ENCODE measurements at regions not wholly inside any gene's neighbourhood (a gene's known extent, or its start where the extent isn't known, plus 50 kb on each side); places are given as distances from the start of the nearest gene placed in this dataset.
A peak's percentile ranks its signal among the peaks of the same experiment; 100 is the strongest.

DNA sequence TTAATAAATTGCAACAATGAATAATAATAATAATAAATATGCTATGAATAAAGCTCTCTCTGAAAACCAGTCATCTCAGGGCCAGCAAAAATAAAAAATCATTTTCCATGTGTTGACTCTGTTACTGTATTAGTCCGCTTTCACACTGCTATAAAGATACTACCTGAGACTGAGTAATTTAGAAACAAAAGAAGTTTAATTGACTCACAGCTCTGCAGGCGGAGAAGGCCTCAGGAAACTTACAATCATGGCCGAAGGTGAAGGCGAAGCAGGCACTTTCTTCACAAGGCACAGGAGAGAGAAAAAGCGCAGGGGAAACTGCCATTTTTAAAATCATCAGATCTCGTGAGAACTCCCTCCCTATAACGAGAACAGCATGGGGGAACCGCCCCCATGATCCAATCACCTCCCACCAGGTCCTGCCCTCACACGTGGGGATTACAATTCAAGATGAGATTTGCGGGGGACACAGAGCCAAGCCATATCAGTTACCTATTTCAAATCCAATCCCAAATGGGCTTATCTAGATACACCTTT lies 224.1 kb downstream of the IGSF11 start:
- ChIA-PET POLR2A (interaction anchor here (0.7 kb wide), 1 partner anchor 69 kb away, joined by 3 read pairs; no protein-coding TSS in a partner anchor), CTCF (no interaction called here)
- Mint-ChIP-seq H3K27ac (no peak overlapping the region), H3K4me1 (ENCODE audit: low read depth) (no peaks in the 10 kb centered on the region), H3K36me3 (ENCODE audit: low read depth) (no peaks in the 10 kb centered on the region), H3K4me3 (no peak overlapping the region), H3K27me3 (ENCODE audit: low read depth) (no peaks in the 10 kb centered on the region), H3K9me3 (ENCODE audit: insufficient read depth) (no peaks in the 10 kb centered on the region)
- ATAC-seq (no peak), DNase-seq (no peak)

GRCh38 chr3:118811236-118811732 lies 223.4 kb downstream of the IGSF11 start:
- H3K36me3 Mint-ChIP-seq (ENCODE audit: low read depth) = no peaks in the 10 kb centered on the region
- POLR2A ChIA-PET = no interaction called here
- H3K4me1 Mint-ChIP-seq (ENCODE audit: low read depth) = no peaks in the 10 kb centered on the region
- no peak for DNase-seq
- peaks cover 2% of the 10 kb centered on the region for H3K27me3 Mint-ChIP-seq (ENCODE audit: low read depth)
- H3K4me3 Mint-ChIP-seq = no peak overlapping the region
- H3K9me3 Mint-ChIP-seq (ENCODE audit: insufficient read depth) = no peaks in the 10 kb centered on the region
- ATAC-seq = no peak
- CTCF ChIA-PET = no interaction called here
- H3K27ac Mint-ChIP-seq = no peak overlapping the region

DNA sequence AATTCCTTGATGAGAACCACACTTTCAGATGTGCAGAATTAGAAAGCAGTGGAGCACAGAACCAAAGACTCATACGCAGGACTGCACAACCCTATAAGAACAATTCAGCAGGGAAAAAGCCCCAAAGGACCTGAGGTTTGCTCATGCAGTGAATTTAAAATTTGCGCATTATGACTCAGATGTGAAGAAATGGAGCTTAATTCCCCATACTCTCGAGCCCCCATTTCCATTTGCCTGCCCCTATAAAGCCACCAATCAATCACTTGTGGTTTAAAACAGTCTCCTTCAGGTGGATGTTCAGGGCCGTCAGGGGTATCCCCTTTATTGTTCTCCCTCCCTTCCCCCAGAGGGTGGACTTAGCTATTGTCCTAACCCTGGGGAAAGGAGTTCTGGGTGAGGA lies 221.2 kb downstream of the IGSF11 start:
- H3K4me3 Mint-ChIP-seq = no peak overlapping the region
- POLR2A ChIA-PET = no interaction called here
- no peak for DNase-seq
- no peak for ATAC-seq
- CTCF ChIA-PET = no interaction called here
- H3K27me3 Mint-ChIP-seq (ENCODE audit: low read depth) = peaks cover 8% of the 10 kb centered on the region
- H3K36me3 Mint-ChIP-seq (ENCODE audit: low read depth) = no peaks in the 10 kb centered on the region
- H3K4me1 Mint-ChIP-seq (ENCODE audit: low read depth) = no peaks in the 10 kb centered on the region
- H3K27ac Mint-ChIP-seq = no peak overlapping the region
- H3K9me3 Mint-ChIP-seq (ENCODE audit: insufficient read depth) = no peaks in the 10 kb centered on the region

DNA sequence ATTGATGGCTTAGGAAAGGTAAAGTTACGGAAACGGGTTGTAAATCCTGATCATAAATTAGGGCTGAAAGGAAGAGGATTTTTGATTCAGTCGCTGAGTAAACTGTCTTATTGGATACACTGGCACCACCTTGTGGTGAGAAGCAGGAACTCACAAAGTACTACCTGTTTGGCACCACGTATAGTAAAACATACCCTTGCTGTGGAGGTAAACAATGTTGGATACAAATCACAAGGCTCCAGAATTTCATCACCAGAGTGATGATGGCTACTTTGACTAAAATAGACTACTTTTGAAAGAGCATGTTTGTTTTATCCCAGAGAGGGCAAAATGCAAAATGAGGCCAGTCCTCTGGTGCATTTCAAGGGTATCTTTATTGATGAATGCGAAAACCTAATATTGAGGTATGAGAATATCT lies 216.9 kb downstream of the IGSF11 start:
- Mint-ChIP-seq H3K27ac (no peak overlapping the region), H3K27me3 (ENCODE audit: low read depth) (peaks cover 8% of the 10 kb centered on the region), H3K36me3 (ENCODE audit: low read depth) (no peaks in the 10 kb centered on the region), H3K9me3 (ENCODE audit: insufficient read depth) (no peaks in the 10 kb centered on the region), H3K4me3 (no peak overlapping the region), H3K4me1 (ENCODE audit: low read depth) (no peaks in the 10 kb centered on the region)
- ChIA-PET POLR2A (no interaction called here), CTCF (interaction anchor here (1.4 kb wide), 1 partner anchor 9 kb away, joined by 4 read pairs; no protein-coding TSS in a partner anchor)
- peak; percentile 59 for DNase-seq
- ATAC-seq = peak; percentile 65

DNA sequence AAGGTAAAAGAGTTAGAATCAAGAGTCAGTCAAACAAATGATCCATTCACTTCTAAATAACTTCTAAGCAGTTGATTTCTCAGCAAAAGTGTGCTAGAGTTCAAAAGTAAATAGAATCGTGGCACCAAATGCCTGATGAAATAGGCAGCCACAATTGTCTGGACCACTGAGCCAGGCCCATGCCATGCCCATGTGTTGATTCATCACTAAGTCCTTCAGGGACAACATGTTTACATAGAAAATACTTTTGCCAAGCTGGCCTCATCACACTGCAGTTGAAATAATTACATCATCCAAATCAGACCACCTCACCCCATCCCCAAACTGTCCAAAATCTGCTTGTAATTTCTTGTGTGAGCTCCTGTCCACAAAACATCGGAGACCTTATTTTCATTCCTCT lies 216.3 kb downstream of the IGSF11 start:
- ChIA-PET POLR2A (no interaction called here), CTCF (interaction anchor here (1.4 kb wide), 1 partner anchor 9 kb away, joined by 4 read pairs; no protein-coding TSS in a partner anchor)
- H3K4me3 Mint-ChIP-seq = no peak overlapping the region

GRCh38 chr3:118823626-118824025 lies 211.0 kb downstream of the IGSF11 start:
- H3K27ac Mint-ChIP-seq = no peak overlapping the region
- H3K9me3 Mint-ChIP-seq (ENCODE audit: insufficient read depth) = no peaks in the 10 kb centered on the region
- ATAC-seq = no peak
- no peaks in the 10 kb centered on the region for H3K36me3 Mint-ChIP-seq (ENCODE audit: low read depth)
- DNase-seq = no peak
- no peaks in the 10 kb centered on the region for H3K27me3 Mint-ChIP-seq (ENCODE audit: low read depth)
- ChIA-PET POLR2A (no interaction called here), CTCF (no interaction called here)
- no peak overlapping the region for H3K4me3 Mint-ChIP-seq
- no peaks in the 10 kb centered on the region for H3K4me1 Mint-ChIP-seq (ENCODE audit: low read depth)

More for the DNA sequence above, 216.3 kb downstream of the IGSF11 start:
- H3K27ac Mint-ChIP-seq = no peak overlapping the region
- H3K27me3 Mint-ChIP-seq (ENCODE audit: low read depth) = peaks cover 8% of the 10 kb centered on the region
- H3K9me3 Mint-ChIP-seq (ENCODE audit: insufficient read depth) = no peaks in the 10 kb centered on the region
- H3K36me3 Mint-ChIP-seq (ENCODE audit: low read depth) = no peaks in the 10 kb centered on the region
- ATAC-seq = no peak
- no peaks in the 10 kb centered on the region for H3K4me1 Mint-ChIP-seq (ENCODE audit: low read depth)
- no peak for DNase-seq

DNA sequence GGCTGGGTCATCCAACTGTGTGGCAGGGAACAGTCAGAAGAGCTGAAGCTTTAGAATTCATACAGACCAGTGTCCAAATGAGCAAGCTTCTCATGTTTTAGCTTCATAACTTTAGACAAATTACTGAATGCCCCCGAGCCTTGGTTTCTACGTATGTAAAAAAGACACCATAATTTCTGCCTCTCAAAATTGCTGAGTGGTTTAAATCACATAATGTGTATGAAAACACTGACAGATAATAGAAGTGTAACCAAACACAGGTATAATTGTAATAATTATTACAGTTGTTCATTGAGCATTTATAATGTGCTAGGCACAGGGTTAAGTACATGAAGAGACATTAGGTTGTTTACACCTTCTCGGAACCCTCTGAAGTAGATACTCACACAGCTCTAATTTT lies 207.2 kb downstream of the IGSF11 start:
- Mint-ChIP-seq H3K4me1 (ENCODE audit: low read depth) (no peaks in the 10 kb centered on the region), H3K36me3 (ENCODE audit: low read depth) (no peaks in the 10 kb centered on the region), H3K27ac (no peak overlapping the region), H3K9me3 (ENCODE audit: insufficient read depth) (no peaks in the 10 kb centered on the region), H3K4me3 (no peak overlapping the region), H3K27me3 (ENCODE audit: low read depth) (peaks cover 2% of the 10 kb centered on the region)
- no peak for DNase-seq
- POLR2A ChIA-PET = no interaction called here
- ATAC-seq = no peak
- CTCF ChIA-PET = interaction anchor here (1.7 kb wide), 1 partner anchor 9 kb away, joined by 4 read pairs; no protein-coding TSS in a partner anchor

DNA sequence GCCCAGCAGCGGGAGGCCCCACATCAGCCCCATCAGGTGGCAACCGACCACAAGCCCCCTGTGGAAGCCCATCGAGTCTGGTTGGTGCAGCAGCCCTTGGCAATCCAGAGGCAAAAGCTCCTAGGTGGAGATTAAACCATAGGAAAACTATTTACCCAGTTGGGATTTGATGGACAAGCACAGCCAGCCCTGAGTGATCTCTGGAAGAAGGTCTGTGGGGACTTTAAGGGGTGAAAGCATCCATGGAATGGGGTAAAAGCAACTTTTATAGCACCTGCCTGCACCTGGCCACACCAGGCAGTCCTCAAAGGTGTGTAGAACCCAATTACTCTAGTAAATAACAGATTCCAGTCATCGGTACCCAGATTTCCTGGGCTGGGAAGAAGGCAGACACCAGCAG lies 206.3 kb downstream of the IGSF11 start:
- ATAC-seq (no peak), DNase-seq (no peak)
- Mint-ChIP-seq H3K9me3 (ENCODE audit: insufficient read depth) (no peaks in the 10 kb centered on the region), H3K36me3 (ENCODE audit: low read depth) (no peaks in the 10 kb centered on the region), H3K4me3 (no peak overlapping the region), H3K27ac (no peak overlapping the region), H3K4me1 (ENCODE audit: low read depth) (no peaks in the 10 kb centered on the region), H3K27me3 (ENCODE audit: low read depth) (peaks cover 2% of the 10 kb centered on the region)
- POLR2A ChIA-PET = no interaction called here
- CTCF ChIA-PET = no interaction called here

GRCh38 chr3:118833075-118833474 lies 201.6 kb downstream of the IGSF11 start:
- ChIA-PET CTCF (no interaction called here), POLR2A (interaction anchor here (0.7 kb wide), 1 partner anchor 10 kb away, joined by 3 read pairs; no protein-coding TSS in a partner anchor)
- Mint-ChIP-seq H3K27ac (no peak overlapping the region), H3K4me3 (no peak overlapping the region), H3K27me3 (ENCODE audit: low read depth) (peaks cover 9% of the 10 kb centered on the region), H3K4me1 (ENCODE audit: low read depth) (no peaks in the 10 kb centered on the region), H3K36me3 (ENCODE audit: low read depth) (no peaks in the 10 kb centered on the region), H3K9me3 (ENCODE audit: insufficient read depth) (no peaks in the 10 kb centered on the region)
- DNase-seq = no peak
- ATAC-seq = no peak

DNA sequence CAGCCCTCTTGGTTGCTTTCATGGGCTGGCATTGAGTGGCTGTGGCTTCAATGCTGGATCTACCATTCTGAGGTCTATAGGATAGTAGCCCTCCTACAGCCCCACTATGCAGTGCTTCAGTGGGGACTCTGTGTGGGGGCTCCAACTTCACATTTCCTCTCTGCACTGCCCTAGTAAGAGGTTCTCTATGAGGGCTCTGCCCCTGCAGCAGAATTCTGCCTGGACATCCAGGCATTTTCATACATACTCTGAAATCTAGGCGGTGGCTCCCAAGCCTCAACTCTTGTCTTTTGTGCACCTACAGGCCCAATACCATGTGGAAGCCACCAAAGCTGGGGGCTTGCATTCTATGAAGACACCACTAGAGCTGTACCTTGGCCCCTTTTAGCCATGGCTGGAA lies 195.8 kb downstream of the IGSF11 start:
- ATAC-seq (no peak), DNase-seq (no peak)
- CTCF ChIA-PET = no interaction called here
- Mint-ChIP-seq H3K27me3 (ENCODE audit: low read depth) (peaks cover 7% of the 10 kb centered on the region), H3K9me3 (ENCODE audit: insufficient read depth) (peaks cover 25% of the 10 kb centered on the region), H3K27ac (no peak overlapping the region), H3K36me3 (ENCODE audit: low read depth) (peaks cover 2% of the 10 kb centered on the region), H3K4me1 (ENCODE audit: low read depth) (no peaks in the 10 kb centered on the region), H3K4me3 (no peak overlapping the region)
- POLR2A ChIA-PET = no interaction called here

GRCh38 chr3:118842147-118842863 lies 192.3 kb downstream of the IGSF11 start:
- H3K4me1 Mint-ChIP-seq (ENCODE audit: low read depth) = no peaks in the 10 kb centered on the region
- no peak overlapping the region for H3K4me3 Mint-ChIP-seq
- ChIA-PET POLR2A (no interaction called here), CTCF (no interaction called here)
- H3K27ac Mint-ChIP-seq = no peak overlapping the region
- H3K27me3 Mint-ChIP-seq (ENCODE audit: low read depth) = no peaks in the 10 kb centered on the region
- DNase-seq = no peak
- H3K36me3 Mint-ChIP-seq (ENCODE audit: low read depth) = peaks cover 2% of the 10 kb centered on the region
- peaks cover 33% of the 10 kb centered on the region for H3K9me3 Mint-ChIP-seq (ENCODE audit: insufficient read depth)
- no peak for ATAC-seq

DNA sequence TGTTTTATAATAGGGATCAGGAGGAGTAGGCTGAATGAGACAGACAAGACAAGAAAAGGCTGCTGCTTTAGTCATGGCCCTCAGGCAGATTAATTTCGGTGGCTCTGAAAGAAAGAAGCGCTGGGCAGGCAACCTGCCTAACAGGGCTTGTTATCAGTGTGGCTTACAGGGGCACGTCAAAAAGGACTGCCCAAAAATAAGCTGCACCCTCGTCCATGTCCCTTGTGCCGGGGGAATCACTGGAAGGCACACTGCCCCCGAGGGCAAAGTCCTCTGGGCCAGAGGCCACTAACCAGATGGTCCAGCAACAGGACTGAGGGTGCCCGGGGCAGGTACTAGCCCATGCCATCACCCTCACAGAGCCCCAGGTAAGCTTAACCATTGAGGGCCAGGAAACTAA lies 188.5 kb downstream of the IGSF11 start:
- Mint-ChIP-seq H3K27me3 (ENCODE audit: low read depth) (no peaks in the 10 kb centered on the region), H3K27ac (no peak overlapping the region), H3K4me1 (ENCODE audit: low read depth) (no peaks in the 10 kb centered on the region), H3K9me3 (ENCODE audit: insufficient read depth) (peaks cover 29% of the 10 kb centered on the region), H3K4me3 (no peak overlapping the region), H3K36me3 (ENCODE audit: low read depth) (peaks cover 2% of the 10 kb centered on the region)
- ATAC-seq = no peak
- CTCF ChIA-PET = no interaction called here
- no peak for DNase-seq
- POLR2A ChIA-PET = no interaction called here

Measured in activated CD8-positive, alpha-beta T cell treated with anti-CD3 and anti-CD28 coated beads, Interleukin-2, amount 10 ng/mL, durations not matched to agents 7 days and 5 days (primary cell).